ENCODE measurements at regions not wholly inside any gene's neighbourhood (a gene's known extent, or its start where the extent isn't known, plus 50 kb on each side); places are given as distances from the start of the nearest gene placed in this dataset.

GRCh38 chr6:41428996-41429421, 93.6 kb downstream of the NCR2 start:
- TF ChIP-seq CTCF (IDR thresholded peaks at IDR 0.05; ENCODE audit: low read depth, low read length, poor library complexity, severe bottlenecking), result no peak
- TF ChIP-seq EZH2phosphoT487 (IDR thresholded peaks at IDR 0.05; ENCODE audit: borderline replicate concordance, low read length), result no peak

Measured in DOHH2 (cell line).